Ishikawa (cell line): ENCODE measurements at regions not wholly inside any gene's neighbourhood (a gene's known extent, or its start where the extent isn't known, plus 50 kb on each side); places are given as distances from the start of the nearest gene placed in this dataset.

Experiments
- CEBPB ChIP-seq: IDR thresholded peaks from 2 replicates; pipeline ENCODE4 v1.6.1; 2012
- CREB1 ChIP-seq: IDR thresholded peaks from 2 replicates; pipeline ENCODE4 v1.6.1; 2012; ENCODE audit warnings: low read depth
- EP300 ChIP-seq: IDR thresholded peaks from 2 replicates; pipeline ENCODE4 v1.6.1; 2012; ENCODE audit warnings: borderline replicate concordance
- FOXM1 ChIP-seq: IDR thresholded peaks from 2 replicates; pipeline ENCODE4 v1.6.1; 2012; ENCODE audit warnings: low read depth, borderline replicate concordance
- NFIC ChIP-seq: IDR thresholded peaks from 2 replicates; pipeline ENCODE4 v1.6.1; 2012
- RAD21 ChIP-seq: IDR thresholded peaks from 2 replicates; pipeline ENCODE4 v1.6.1; 2012; ENCODE audit warnings: low read depth
- TAF1 ChIP-seq: IDR thresholded peaks from 2 replicates; pipeline ENCODE4 v1.6.1; 2012; ENCODE audit warnings: low read depth, mild to moderate bottlenecking
- USF1 ChIP-seq: IDR thresholded peaks from 2 replicates; pipeline ENCODE4 v1.6.1; 2012
- YY1 ChIP-seq: IDR thresholded peaks from 2 replicates; pipeline ENCODE4 v1.6.1; 2012; ENCODE audit warnings: low read depth
- TF ChIP-seq, protein P1 (sequence below): IDR thresholded peaks from 2 replicates; pipeline ENCODE4 v1.6.1; 2012

DNA sequence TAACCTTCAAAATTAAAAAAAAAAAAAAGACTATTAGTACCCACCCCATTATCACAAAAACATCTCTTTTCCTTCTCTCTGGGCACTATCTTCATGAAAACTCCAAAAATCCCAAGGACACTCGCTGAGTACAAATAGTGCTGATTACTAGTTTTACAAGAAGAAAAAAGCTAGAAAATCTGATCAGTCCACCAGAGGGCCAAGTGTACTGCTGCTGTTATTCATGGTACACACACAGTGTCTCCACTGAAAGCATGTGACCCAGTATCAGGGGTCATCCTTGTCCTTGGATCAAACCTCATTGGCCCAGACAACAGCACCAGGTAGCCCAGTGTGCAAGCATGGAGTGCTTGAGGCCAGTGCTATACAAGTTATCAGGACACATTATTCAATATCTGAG is 382.7 kb upstream of the KLHL29 start:
- TF ChIP-seq, protein P1, sequence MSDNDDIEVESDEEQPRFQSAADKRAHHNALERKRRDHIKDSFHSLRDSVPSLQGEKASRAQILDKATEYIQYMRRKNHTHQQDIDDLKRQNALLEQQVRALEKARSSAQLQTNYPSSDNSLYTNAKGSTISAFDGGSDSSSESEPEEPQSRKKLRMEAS = no peak
- TF ChIP-seq RAD21 = no peak
- no peak for TF ChIP-seq NFIC
- TF ChIP-seq CREB1 = no peak
- TF ChIP-seq YY1 = no peak
- TF ChIP-seq FOXM1 = no peak
- no peak for TF ChIP-seq CEBPB
- no peak for TF ChIP-seq USF1
- no peak for TF ChIP-seq EP300
- TF ChIP-seq TAF1 = no peak
